ENCODE measurements at regions not wholly inside any gene's neighbourhood (a gene's known extent, or its start where the extent isn't known, plus 50 kb on each side); places are given as distances from the start of the nearest gene placed in this dataset.

DNA sequence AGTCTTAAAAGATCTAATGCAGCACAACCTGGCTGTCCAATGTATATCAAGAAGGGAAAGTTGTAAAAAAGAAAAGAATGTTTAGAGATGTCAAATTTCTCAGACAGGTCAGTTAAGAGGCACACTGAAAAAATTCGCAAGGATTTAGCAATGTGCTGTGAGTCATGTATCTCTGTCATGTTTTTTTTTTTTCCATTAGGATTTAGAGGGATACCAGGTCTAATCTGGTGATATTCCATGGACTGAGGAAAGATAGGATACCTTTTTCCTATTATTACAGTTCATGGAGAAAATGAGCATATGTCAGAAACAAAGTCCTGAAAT lies 815.4 kb upstream of the PCDH10 start:
- TF ChIP-seq CTCF (conservative IDR thresholded peaks at IDR 0.05; ENCODE audit: low read length) (no peak), EZH2phosphoT487 (IDR thresholded peaks at IDR 0.05; ENCODE audit: borderline replicate concordance) (no peak)

Data from Loucy (cell line).